ENCODE measurements at regions not wholly inside any gene's neighbourhood (a gene's known extent, or its start where the extent isn't known, plus 50 kb on each side); places are given as distances from the start of the nearest gene placed in this dataset.

DNA sequence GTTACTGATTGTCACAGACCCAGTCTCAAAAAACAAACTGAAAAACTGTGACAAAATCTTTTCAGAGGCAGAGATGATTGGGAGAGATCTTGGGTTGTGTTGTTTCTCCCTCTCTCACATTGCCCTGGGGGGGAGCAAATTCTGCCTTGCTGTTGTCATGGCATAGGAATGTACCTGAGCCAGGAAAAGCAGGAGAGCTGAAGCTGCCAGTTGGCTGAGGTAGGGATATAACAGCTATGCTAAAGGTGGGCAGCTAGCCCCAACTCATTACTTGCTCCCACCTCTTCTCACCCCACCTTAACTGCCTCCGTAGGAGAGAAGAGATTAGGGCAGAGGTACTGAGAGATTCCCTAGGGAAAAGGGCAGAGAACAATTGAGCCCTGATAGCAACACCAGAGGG is 299.3 kb downstream of the OSR1 start:
- H3K4me3 ChIP-seq (ENCODE audit: low read depth, low read length): no peak overlapping the region
- TF ChIP-seq CTCF (IDR thresholded peaks at IDR 0.05; ENCODE audit: insufficient read depth, low read depth, low read length, missing control alignments): no peak
- no peak for DNase-seq (ENCODE audit: low read depth)

DNA sequence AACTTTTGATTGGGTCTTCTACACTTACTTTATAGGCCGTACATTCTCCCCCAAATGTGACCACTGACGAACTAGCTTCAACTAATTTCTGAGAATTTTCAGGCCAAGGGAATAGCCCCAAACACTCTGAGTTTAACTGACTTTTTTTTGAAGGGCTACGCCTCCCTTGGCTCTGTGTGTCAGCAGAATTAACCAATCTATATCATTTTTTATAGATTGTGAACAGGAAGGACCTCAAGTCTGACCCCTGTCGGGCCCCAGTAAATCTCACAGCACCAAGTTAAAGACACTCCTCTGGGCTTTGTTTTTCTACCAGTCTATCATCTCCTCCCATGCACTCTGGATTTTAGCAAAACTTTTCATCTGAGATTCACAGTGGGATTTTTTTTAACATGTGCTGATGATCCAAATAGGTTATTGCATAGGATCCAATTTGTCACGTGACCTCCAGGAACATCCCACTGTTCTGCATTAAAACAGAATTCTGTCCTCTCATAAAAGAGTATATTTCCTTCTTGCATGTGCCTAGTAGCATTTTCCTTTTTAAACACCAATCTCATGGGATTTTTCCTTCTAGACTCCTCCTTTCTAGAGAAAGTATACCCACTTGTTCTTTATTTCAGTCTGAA is 307.1 kb downstream of the OSR1 start:
- TF ChIP-seq CTCF (IDR thresholded peaks at IDR 0.05; ENCODE audit: insufficient read depth, low read depth, low read length, missing control alignments): no peak
- H3K4me3 ChIP-seq (ENCODE audit: low read depth, low read length): no peak overlapping the region
- no peak for DNase-seq (ENCODE audit: low read depth)

GRCh38 chr2:19050354-19050753 is 308.1 kb downstream of the OSR1 start:
- no peak for TF ChIP-seq CTCF (IDR thresholded peaks at IDR 0.05; ENCODE audit: insufficient read depth, low read depth, low read length, missing control alignments)
- no peak for DNase-seq (ENCODE audit: low read depth)
- H3K4me3 ChIP-seq (ENCODE audit: low read depth, low read length): no peak overlapping the region

- no peak overlapping the region for H3K4me3 ChIP-seq (ENCODE audit: low read depth, low read length)
- no peak for DNase-seq (ENCODE audit: low read depth)
- TF ChIP-seq CTCF (IDR thresholded peaks at IDR 0.05; ENCODE audit: insufficient read depth, low read depth, low read length, missing control alignments): no peak
These were observed 309.7 kb downstream of the OSR1 start for GRCh38 chr2:19048593-19049266.

DNA sequence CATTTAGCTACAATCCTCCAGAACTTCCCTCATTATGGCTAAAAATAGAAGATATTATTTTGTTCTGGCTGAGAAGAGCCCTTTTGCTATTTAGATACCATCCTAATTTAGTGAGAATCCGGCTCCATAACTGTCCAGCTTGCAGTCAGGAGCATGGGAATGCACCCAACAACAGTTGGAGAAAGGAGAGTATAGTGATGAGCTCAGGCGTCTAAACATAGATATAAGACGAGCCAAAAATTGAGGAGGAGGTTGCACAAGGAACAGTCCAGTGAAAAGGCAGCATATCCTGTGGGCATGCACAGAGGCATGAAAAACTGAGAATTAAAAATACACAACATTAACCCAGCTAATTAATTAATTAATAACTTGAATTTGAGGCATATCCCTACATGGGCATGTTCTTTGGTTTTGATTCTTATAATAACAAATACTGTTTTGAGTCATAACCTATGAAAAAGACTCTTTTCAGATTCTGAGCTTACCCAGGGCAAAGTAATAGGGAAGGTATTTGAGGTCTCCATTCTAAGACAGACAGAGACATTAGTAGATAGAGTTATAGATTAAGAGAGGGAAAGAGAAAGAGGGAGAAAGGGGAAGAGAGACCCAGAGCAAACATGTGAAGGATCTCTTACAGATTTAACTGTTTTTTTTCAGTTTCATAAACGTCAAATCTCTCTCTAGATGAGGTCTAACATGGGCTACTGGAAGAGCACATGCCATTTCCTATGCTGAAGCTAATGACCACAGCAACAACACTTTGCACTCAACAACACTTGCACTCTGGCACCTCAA is 311.2 kb downstream of the OSR1 start:
- no peak for TF ChIP-seq CTCF (IDR thresholded peaks at IDR 0.05; ENCODE audit: insufficient read depth, low read depth, low read length, missing control alignments)
- peak; percentile 62 for DNase-seq (ENCODE audit: low read depth)
- no peak overlapping the region for H3K4me3 ChIP-seq (ENCODE audit: low read depth, low read length)

- TF ChIP-seq CTCF (IDR thresholded peaks at IDR 0.05; ENCODE audit: insufficient read depth, low read depth, low read length, missing control alignments): no peak
- DNase-seq (ENCODE audit: low read depth): no peak
These were observed 313.3 kb downstream of the OSR1 start for GRCh38 chr2:19045151-19045550.

More at GRCh38 chr2:19045151-19045550, 313.3 kb downstream of the OSR1 start:
- no peak overlapping the region for H3K4me3 ChIP-seq (ENCODE audit: low read depth, low read length)
